AG10803 (cell line): ENCODE measurements at regions not wholly inside any gene's neighbourhood (a gene's known extent, or its start where the extent isn't known, plus 50 kb on each side); places are given as distances from the start of the nearest gene placed in this dataset.
"Not testable (repeated sequence)": the region's sequence is repeated elsewhere in the genome, so short reads cannot be mapped to it uniquely, and the experiment has no call there.

Experiments used
- DNase-seq: peaks from one replicate; pipeline ENCODE4 v3.0.0; 2010; ENCODE audit warnings: low read depth
- H3K4me3 ChIP-seq: 2 replicates; pipeline ENCODE4 v1.5.1; 2011; ENCODE audit warnings: mild to moderate bottlenecking, low read length, control low read depth
- TF ChIP-seq, protein P1 (sequence below): conservative IDR thresholded peaks from 2 replicates; pipeline ENCODE4 v1.5.1; 2011; ENCODE audit warnings: mild to moderate bottlenecking, low read length, control low read depth, inconsistent platforms

DNA sequence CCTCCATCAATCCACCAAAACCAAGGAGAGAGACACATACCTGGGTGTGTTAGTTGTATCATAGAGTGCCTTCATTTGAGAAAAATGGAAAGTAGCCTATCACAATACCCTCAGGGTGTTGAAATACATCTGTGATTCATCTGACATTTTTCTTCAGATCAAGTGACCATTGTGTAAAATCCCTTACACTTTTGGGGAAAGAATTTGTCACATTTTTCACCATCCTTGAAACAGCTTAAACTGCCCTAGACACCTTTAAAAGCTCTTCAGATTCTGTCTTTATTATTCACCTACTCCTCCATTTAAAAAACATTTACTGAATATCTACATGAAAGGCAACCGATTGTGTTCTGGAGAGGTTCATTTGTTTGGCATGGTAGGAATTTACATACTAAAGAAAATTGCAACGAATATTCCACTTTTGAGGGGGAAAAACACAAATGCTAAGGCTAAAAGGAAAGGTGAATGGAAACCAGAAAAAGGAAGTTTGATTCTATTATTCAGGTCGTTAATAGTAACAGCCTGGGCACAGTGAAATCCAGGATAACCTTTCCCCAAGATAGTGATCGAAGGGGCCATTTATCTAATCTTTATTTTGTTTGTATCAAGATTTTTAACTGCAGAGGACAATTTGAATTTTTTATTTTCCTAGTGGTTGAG lies 70.4 kb upstream of the SAMSN1 start:
- H3K4me3 ChIP-seq: no peak overlapping the region
- TF ChIP-seq, protein P1, sequence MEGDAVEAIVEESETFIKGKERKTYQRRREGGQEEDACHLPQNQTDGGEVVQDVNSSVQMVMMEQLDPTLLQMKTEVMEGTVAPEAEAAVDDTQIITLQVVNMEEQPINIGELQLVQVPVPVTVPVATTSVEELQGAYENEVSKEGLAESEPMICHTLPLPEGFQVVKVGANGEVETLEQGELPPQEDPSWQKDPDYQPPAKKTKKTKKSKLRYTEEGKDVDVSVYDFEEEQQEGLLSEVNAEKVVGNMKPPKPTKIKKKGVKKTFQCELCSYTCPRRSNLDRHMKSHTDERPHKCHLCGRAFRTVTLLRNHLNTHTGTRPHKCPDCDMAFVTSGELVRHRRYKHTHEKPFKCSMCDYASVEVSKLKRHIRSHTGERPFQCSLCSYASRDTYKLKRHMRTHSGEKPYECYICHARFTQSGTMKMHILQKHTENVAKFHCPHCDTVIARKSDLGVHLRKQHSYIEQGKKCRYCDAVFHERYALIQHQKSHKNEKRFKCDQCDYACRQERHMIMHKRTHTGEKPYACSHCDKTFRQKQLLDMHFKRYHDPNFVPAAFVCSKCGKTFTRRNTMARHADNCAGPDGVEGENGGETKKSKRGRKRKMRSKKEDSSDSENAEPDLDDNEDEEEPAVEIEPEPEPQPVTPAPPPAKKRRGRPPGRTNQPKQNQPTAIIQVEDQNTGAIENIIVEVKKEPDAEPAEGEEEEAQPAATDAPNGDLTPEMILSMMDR: no peak
- DNase-seq: no peak

DNA sequence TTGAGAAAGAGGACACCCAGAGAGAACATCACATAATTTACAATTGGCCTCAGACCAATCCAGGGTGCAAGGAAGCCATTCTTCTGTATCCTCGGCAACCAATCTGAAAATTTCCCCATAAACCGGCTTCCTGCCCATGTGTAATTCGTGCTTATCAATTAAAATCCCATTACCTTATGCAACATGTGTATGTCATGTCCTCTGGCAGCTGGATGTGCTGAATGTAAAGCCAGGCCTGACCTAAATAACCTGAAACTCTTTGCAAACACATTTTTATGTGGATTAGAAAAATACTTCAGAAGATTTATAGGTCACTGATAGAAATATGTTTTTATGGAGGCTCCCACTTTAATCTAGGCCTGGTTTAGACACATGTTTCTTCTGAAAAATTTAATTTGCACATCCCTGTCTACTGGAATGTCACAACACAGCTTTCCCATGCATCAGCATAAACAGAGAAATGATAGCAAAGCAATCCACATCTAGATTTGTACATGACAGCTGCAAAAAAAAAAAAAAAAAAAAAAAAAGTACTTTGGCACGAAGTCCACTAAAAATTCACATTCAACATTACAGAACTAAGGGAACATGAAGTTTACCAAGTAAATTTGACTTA lies 69.4 kb upstream of the SAMSN1 start:
- DNase-seq: no peak
- no peak overlapping the region for H3K4me3 ChIP-seq
- TF ChIP-seq, protein P1: no peak

DNA sequence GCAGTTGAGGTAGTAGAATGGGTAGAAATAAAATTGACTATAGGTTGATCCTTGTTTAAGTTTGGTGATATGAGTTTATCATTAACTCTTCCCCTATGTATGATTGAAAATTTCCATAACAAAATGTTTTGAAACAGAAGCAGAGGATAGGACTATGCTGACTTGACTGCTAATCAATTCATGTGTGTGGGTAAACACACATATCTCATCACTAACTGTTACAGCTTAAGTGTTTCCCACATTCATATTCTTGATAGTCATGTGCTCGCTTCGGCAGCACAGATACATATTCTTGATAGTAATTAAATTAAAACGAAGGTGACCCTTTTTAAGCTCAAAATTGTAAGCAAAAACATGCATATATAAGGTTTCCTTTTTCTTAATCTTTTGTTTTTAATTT lies 68.2 kb upstream of the SAMSN1 start:
- H3K4me3 ChIP-seq: no peak overlapping the region
- TF ChIP-seq, protein P1: no peak
- DNase-seq: no peak

DNA sequence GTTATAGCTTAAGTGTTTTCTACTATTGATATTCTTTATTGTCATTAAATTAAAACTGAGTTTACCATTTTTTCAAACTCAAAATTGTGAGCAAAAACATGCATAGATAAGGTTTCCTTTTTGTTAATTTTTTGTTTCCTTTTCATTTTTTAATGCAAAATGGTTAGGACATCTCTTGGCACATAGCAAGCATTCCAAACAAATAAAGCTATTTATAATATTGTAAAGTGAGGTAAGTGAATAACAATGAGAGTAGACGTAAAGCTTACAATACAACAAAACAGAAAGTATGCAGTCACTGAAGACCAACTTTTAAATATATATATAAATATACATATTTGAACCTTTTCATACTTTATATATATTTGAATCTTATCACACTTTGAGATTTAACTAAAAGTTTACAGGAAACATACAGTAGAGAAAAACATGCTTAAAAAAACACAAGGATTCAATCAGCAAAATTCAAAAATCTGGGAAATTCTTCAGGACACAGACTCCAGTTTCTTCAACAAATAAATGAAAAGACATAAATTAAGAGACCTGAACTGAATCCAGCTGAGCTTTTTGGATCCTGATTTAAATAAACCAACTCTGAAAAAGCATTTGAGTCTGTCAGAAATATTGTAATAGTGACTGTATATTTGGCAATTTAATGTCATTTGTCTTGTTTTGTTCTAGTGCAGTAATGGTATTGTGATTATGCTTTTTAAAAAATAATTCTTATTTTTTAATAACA lies 67.5 kb upstream of the SAMSN1 start:
- TF ChIP-seq, protein P1: no peak
- no peak for DNase-seq
- H3K4me3 ChIP-seq: no peak overlapping the region

DNA sequence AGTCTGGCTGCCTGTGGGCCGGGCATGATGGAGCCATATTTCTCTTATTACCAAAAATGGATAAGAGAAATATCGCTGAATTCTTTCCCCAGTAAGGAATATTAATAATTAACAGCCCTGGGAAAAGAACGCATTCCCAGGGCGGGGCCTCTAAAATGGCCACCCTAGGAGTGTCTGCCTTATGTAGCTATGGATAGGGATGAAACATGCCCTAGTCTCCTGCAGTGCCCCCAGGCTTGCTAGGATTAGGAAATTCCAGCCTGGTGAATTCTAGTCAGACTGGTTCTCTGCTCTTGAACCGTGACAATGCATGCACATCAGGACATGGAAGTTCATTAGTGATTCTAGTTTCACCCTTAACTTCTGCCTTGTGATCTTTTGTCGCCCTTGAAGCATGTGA lies 64.0 kb upstream of the SAMSN1 start:
- not testable (repeated sequence) for DNase-seq, H3K4me3 ChIP-seq

DNA sequence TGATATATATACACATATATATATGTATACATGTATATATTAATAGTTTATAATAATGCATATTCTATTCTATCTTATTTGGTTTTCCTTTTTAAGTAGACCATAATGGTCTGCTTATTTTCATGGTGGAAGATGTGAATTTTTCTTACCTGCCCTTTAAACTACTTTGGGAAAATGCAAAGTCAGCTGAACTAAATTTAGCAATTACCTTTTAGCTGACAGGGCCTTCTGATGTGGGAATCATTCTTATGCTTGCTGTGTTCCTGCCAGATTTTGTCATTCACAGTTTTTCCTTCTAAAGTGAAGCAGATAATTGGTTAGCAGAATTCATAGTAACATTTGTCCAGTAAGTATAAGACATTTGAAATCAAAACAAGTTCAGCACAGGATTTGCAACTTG lies 63.2 kb upstream of the SAMSN1 start:
- DNase-seq: no peak
- H3K4me3 ChIP-seq: no peak overlapping the region
- TF ChIP-seq, protein P1: no peak

DNA sequence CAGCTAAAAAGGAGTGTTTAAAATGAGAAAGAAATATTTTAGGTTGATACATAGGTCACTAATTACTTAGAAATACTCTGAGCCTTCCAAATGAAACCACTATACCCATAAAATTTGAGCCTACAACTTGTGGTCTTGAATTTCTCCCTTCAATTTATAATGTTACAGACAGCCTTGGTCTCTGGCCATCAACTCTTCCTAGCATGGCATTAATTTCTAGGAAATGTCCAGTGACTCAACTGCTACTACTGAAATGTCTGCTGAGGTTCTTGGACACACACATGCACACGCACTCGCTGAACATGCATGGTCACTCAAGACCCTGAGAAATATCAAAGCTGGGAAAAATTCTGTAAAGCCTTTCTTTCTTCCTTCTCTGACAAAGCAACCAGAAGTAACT lies 61.1 kb upstream of the SAMSN1 start:
- no peak for DNase-seq
- TF ChIP-seq, protein P1: no peak
- H3K4me3 ChIP-seq: no peak overlapping the region
